HepG2 (cell line): ENCODE measurements at regions not wholly inside any gene's neighbourhood (a gene's known extent, or its start where the extent isn't known, plus 50 kb on each side); places are given as distances from the start of the nearest gene placed in this dataset.

ENCODE experiments used
- ATAC-seq: fragments of 200-7000 bp; cut with Tn5 transposase; 3 replicates; pipeline ENCODE4 v1.9.1; 2020; ENCODE audit warnings: mild to moderate bottlenecking, moderate library complexity
- BruUV-seq: library from RNA; stranded (reverse); fragments of 400-500 nt; replicated peaks from 2 replicates; lab custom pipeline; 2021; lab: Mats Ljungman, UMichigan
- CTCF ChIA-PET: fragments of 300-600 bp; formaldehyde crosslinking; extraction: SDS; loops from one replicate; lab custom pipeline; 2021; ENCODE audit warnings: low total read pairs, inconsistent platforms, low intra/inter-chr PET ratio; lab: Yijun Ruan, JAX
- POLR2A ChIA-PET: fragments of 350-600 bp; sonication (Branson Sonifier 250); formaldehyde crosslinking; loops from one replicate; lab custom pipeline; 2020; ENCODE audit warnings: antibody characterized with exemption, inconsistent platforms; lab: Yijun Ruan, JAX
- DNase-seq: peaks from one replicate; pipeline ENCODE4 v3.0.0-alpha.2; 2015; ENCODE audit warnings: low spot score
- FAIRE-seq: peaks from 3 replicates; lab custom pipeline; 2011; peaks lifted over from hg19 to GRCh38; lab: Jason Lieb, UNC
- H2AFZ ChIP-seq: one replicate; pipeline ENCODE4 v1.6.1; 2011; ENCODE audit warnings: low read length, inconsistent platforms
- H3K27ac ChIP-seq: fragments of 300-600 bp; 3 replicates; pipeline ENCODE4 v1.8.0; 2011; ENCODE audit warnings: mixed run types, mild to moderate bottlenecking, mixed read lengths, low read length, inconsistent platforms; ENCODE audit not compliant: insufficient read depth; ENCODE audit errors: extremely low read length
- H3K27me3 ChIP-seq, 2 experiments: fragments of 200-600 bp in 1 of 2; 2 replicates in 1 of 2; 3 replicates in 1 of 2; pipeline versions ENCODE4 v1.6.0 to v1.8.0; 2011; ENCODE audit warnings: low read length in 2 of 2, mild to moderate bottlenecking in 2 of 2, moderate library complexity in 2 of 2, inconsistent platforms in 1 of 2; ENCODE audit not compliant: insufficient read depth in 2 of 2, control insufficient read depth in 1 of 2
- H3K36me3 ChIP-seq, 2 experiments: fragments of 200-600 bp in 1 of 2; replicated peaks in 1 of 2; 2 replicates in 1 of 2; 3 replicates in 1 of 2; pipeline versions ENCODE4 v1.5.1 to v1.8.0; 2011; ENCODE audit warnings: low read length in 2 of 2, inconsistent platforms in 1 of 2; ENCODE audit not compliant: insufficient read depth in 2 of 2, control insufficient read depth in 1 of 2
- H3K4me1 ChIP-seq: 2 replicates; pipeline ENCODE4 v1.5.1; 2012; ENCODE audit warnings: low read length, inconsistent platforms; ENCODE audit not compliant: insufficient read depth
- H3K4me2 ChIP-seq: 2 replicates; pipeline ENCODE4 v1.6.0; 2011; ENCODE audit warnings: low read depth, low read length, inconsistent platforms
- H3K4me3 ChIP-seq, 3 experiments: fragments of 200-600 bp in 1 of 3; sonication (generic), shearing (Covaris generic) in 1 of 3; replicated peaks in 1 of 3; 2 replicates each; pipeline ENCODE4 v1.5.1; 2011 to 2016; ENCODE audit warnings: low read length in 3 of 3, inconsistent platforms in 2 of 3, low read depth in 2 of 3, mild to moderate bottlenecking in 2 of 3, control low read depth in 1 of 3, mixed read lengths in 1 of 3; ENCODE audit not compliant: insufficient read depth in 1 of 3
- H3K79me2 ChIP-seq: one replicate; pipeline ENCODE4 v1.6.1; 2011; ENCODE audit warnings: low read length, inconsistent platforms; ENCODE audit not compliant: insufficient read depth
- H3K9ac ChIP-seq: 2 replicates; pipeline ENCODE4 v1.6.0; 2011; ENCODE audit warnings: mild to moderate bottlenecking, low read depth, low read length, inconsistent platforms; ENCODE audit not compliant: insufficient read depth
- H3K9me3 ChIP-seq: 2 replicates; pipeline ENCODE4 v1.5.1; 2012; ENCODE audit warnings: mild to moderate bottlenecking, low read length
- H4K20me1 ChIP-seq: 2 replicates; pipeline ENCODE4 v1.6.0; 2011; ENCODE audit warnings: inconsistent platforms, mild to moderate bottlenecking, low read length, moderate library complexity; ENCODE audit not compliant: insufficient read depth
- NFE2L2 ChIP-seq: fragments of 150-350 bp; IDR thresholded peaks from 2 replicates; pipeline ENCODE4 v1.6.1; 2014; ENCODE audit warnings: low read length
- SCMH1 ChIP-seq: sonication (generic); formaldehyde crosslinking; IDR thresholded peaks from 2 replicates; pipeline ENCODE4 v1.9.0; 2021; ENCODE audit warnings: missing genetic modification reagents, mild to moderate bottlenecking, borderline replicate concordance
- ZNF543 ChIP-seq: sonication (generic); formaldehyde crosslinking; IDR thresholded peaks from 2 replicates; pipeline ENCODE4 v1.4.0; 2020; ENCODE audit warnings: mild to moderate bottlenecking, missing genetic modification reagents
- ZNF768 ChIP-seq: sonication (generic); formaldehyde crosslinking; IDR thresholded peaks from 2 replicates; pipeline ENCODE4 v1.4.0; 2020; ENCODE audit warnings: missing genetic modification reagents
- WGBS: methylation state at CpG from one replicate; pipeline ENCODE4 v1.1.6; 2017; ENCODE audit warnings: low lambda C conversion rate; 5-methylcytosine and 5-hydroxymethylcytosine counted together
- in situ Hi-C: cut with HindIII; loops from 2 replicates; pipeline ENCODE4 v1.10.0; 2017; ENCODE audit warnings: low pct_unique_long_range_greater_than_20kb; ENCODE audit not compliant: extremely low pct_ligation_motif_present
- intact Hi-C: fragments of 100-400 bp; cut with micrococcal nuclease; formaldehyde crosslinking; loops from one replicate; pipeline ENCODE4 v1.10.0; 2022; ENCODE audit not compliant: unreplicated experiment
- TF ChIP-seq, protein P1 (sequence below): sonication (generic); formaldehyde crosslinking; IDR thresholded peaks from 2 replicates; pipeline ENCODE4 v1.5.0; 2020; ENCODE audit warnings: mild to moderate bottlenecking, missing genetic modification reagents
- TF ChIP-seq, protein P2 (sequence below): sonication (generic); formaldehyde crosslinking; IDR thresholded peaks from 2 replicates; pipeline ENCODE4 v1.4.0; 2020; ENCODE audit warnings: mild to moderate bottlenecking, missing genetic modification reagents
- TF ChIP-seq, protein P3 (sequence below), 2 experiments: sonication (generic) in 1 of 2; formaldehyde crosslinking in 1 of 2; IDR thresholded peaks; 2 replicates each; pipeline versions ENCODE4 v1.5.1 to v1.6.1; 2011 to 2020; ENCODE audit warnings: borderline replicate concordance in 1 of 2, low read depth in 1 of 2, low read length in 1 of 2, mild to moderate bottlenecking in 1 of 2, missing genetic modification reagents in 1 of 2, moderate library complexity in 1 of 2

DNA sequence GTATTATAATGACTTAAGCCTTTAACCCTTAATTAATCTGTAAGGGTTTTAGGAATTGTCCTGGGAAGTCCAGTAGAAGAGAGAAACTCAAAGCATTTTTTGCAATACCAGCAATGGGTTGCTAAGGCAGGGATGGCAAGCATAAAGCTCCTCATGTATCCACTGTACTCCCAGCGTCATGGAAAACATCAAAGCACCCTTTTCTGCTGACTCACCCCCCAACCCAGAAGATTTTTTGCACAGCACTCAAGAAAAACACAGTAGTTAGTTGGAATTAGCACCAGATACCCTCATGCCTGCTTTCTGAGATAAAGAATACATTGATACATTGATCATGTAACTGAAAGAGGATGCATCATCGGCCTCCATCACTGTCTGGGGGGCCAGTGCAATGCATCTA, 199.1 kb upstream of the CNOT2 start:
- Histone ChIP-seq H4K20me1 (no peaks in the 10 kb centered on the region), H3K9ac (no peak overlapping the region), H3K4me3 (no peak overlapping the region), H3K27me3 (no peaks in the 10 kb centered on the region), H3K27ac (no peak overlapping the region), H2AFZ (no peak overlapping the region), H3K36me3 (no peaks in the 10 kb centered on the region), H3K4me2 (no peak overlapping the region), H3K79me2 (no peaks in the 10 kb centered on the region), H3K4me1 (no peaks in the 10 kb centered on the region), H3K9me3 (no peaks in the 10 kb centered on the region)
- POLR2A ChIA-PET = no interaction called here
- ATAC-seq (no peak), DNase-seq (no peak), FAIRE-seq (no peak)
- in situ Hi-C loops = no loop called here
- CTCF ChIA-PET = no interaction called here
- BruUV-seq = no TSS peak
- WGBS = 5% methylated on average over 2 of the region's 2 CpGs
- TF ChIP-seq NFE2L2 = peak; percentile 29; the same call in 1 of the 2 replicates
- TF ChIP-seq ZNF543 (CRISPR knock-in tag) = no peak
- intact Hi-C loops = no loop called here

DNA sequence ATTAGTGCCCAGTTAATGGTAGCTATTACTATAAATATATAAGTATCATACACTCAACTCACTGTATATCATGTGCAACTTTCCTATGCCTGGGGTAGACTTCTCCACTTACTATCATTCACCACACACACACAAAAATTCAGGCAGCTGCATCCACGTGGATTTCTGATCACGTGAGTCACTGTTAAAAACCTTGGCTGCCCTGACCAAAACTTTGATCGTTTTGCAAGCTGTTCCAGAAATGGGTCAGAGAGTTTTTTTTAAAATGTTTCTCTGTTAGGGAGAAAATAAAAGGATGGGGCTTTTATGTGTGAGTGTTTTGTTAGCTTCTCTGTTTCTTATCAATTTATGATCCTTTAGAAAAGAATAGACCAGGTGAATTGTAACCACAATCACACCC, 198.2 kb upstream of the CNOT2 start:
- ChIA-PET POLR2A (no interaction called here), CTCF (no interaction called here)
- 0% methylated on average over 3 of the region's 3 CpGs for WGBS
- intact Hi-C loops (no loop called here), in situ Hi-C loops (no loop called here)
- H3K4me3 ChIP-seq = no peak overlapping the region
- ATAC-seq (no peak), DNase-seq (no peak), FAIRE-seq (no peak)
- H3K27me3 ChIP-seq = no peaks in the 10 kb centered on the region
- TF ChIP-seq, protein P1, sequence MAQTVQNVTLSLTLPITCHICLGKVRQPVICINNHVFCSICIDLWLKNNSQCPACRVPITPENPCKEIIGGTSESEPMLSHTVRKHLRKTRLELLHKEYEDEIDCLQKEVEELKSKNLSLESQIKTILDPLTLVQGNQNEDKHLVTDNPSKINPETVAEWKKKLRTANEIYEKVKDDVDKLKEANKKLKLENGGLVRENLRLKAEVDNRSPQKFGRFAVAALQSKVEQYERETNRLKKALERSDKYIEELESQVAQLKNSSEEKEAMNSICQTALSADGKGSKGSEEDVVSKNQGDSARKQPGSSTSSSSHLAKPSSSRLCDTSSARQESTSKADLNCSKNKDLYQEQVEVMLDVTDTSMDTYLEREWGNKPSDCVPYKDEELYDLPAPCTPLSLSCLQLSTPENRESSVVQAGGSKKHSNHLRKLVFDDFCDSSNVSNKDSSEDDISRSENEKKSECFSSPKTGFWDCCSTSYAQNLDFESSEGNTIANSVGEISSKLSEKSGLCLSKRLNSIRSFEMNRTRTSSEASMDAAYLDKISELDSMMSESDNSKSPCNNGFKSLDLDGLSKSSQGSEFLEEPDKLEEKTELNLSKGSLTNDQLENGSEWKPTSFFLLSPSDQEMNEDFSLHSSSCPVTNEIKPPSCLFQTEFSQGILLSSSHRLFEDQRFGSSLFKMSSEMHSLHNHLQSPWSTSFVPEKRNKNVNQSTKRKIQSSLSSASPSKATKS = no peak
- TF ChIP-seq, protein P2, sequence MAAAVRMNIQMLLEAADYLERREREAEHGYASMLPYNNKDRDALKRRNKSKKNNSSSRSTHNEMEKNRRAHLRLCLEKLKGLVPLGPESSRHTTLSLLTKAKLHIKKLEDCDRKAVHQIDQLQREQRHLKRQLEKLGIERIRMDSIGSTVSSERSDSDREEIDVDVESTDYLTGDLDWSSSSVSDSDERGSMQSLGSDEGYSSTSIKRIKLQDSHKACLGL (CRISPR knock-in tag) = no peak
- no peak for TF ChIP-seq ZNF768 (CRISPR knock-in tag)
- TF ChIP-seq SCMH1 = no peak
- TF ChIP-seq, protein P3, sequence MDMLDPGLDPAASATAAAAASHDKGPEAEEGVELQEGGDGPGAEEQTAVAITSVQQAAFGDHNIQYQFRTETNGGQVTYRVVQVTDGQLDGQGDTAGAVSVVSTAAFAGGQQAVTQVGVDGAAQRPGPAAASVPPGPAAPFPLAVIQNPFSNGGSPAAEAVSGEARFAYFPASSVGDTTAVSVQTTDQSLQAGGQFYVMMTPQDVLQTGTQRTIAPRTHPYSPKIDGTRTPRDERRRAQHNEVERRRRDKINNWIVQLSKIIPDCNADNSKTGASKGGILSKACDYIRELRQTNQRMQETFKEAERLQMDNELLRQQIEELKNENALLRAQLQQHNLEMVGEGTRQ (IDR thresholded peaks at IDR 0.05; ENCODE audit: low read depth, low read length) = no peak
- TF ChIP-seq, protein P3 (CRISPR knock-in tag; IDR thresholded peaks at IDR 0.05; ENCODE audit: borderline replicate concordance) = no peak
- no peaks in the 10 kb centered on the region for H3K79me2 ChIP-seq
- no peaks in the 10 kb centered on the region for H3K9me3 ChIP-seq
- H3K4me2 ChIP-seq = no peak overlapping the region
- no peaks in the 10 kb centered on the region for H3K36me3 ChIP-seq
- H4K20me1 ChIP-seq = no peaks in the 10 kb centered on the region
- no peaks in the 10 kb centered on the region for H3K4me1 ChIP-seq
- BruUV-seq = no TSS peak
- H3K27ac ChIP-seq = no peak overlapping the region
- H3K9ac ChIP-seq = no peak overlapping the region
- H2AFZ ChIP-seq = no peak overlapping the region
